ENCODE measurements at regions not wholly inside any gene's neighbourhood (a gene's known extent, or its start where the extent isn't known, plus 50 kb on each side); places are given as distances from the start of the nearest gene placed in this dataset.

- Histone ChIP-seq H3K27ac (ENCODE audit: low read depth, low read length, poor library complexity, severe bottlenecking) (no peak overlapping the region), H3K27me3 (replicated peaks; ENCODE audit: insufficient read depth, low read depth, low read length, poor library complexity) (no peaks in the 10 kb centered on the region), H3K9me3 (ENCODE audit: low read depth, low read length, poor library complexity, severe bottlenecking) (no peaks in the 10 kb centered on the region), H3K36me3 (ENCODE audit: insufficient read depth, low read length, poor library complexity, severe bottlenecking) (no peaks in the 10 kb centered on the region), H3K4me1 (ENCODE audit: insufficient read depth, low read length, poor library complexity, severe bottlenecking) (no peaks in the 10 kb centered on the region), H3K4me3 (ENCODE audit: low read depth, low read length, poor library complexity, severe bottlenecking) (no peak overlapping the region)
- no peak for TF ChIP-seq CTCF (conservative IDR thresholded peaks at IDR 0.05; ENCODE audit: low read depth, low read length)
- ChIA-PET POLR2A (ENCODE audit: low non-redundant PET) (no interaction called here), CTCF (no interaction called here)
- peak; percentile 0 for DNase-seq (ENCODE audit: low spot score)
- intact Hi-C loops (cut with micrococcal nuclease; ENCODE audit: unreplicated experiment): no loop called here
- BruUV-seq (replicated peaks): no TSS peak
These were observed 854.1 kb downstream of the KCNJ2 start for GRCh38 chr17:71023249-71024030.

GRCh38 chr17:71024172-71024571 is 854.8 kb downstream of the KCNJ2 start:
- BruUV-seq (replicated peaks): no TSS peak
- H3K36me3 ChIP-seq (ENCODE audit: insufficient read depth, low read length, poor library complexity, severe bottlenecking): no peaks in the 10 kb centered on the region
- ChIA-PET POLR2A (ENCODE audit: low non-redundant PET) (no interaction called here), CTCF (no interaction called here)
- no peak for DNase-seq (ENCODE audit: low spot score)
- H3K9me3 ChIP-seq (ENCODE audit: low read depth, low read length, poor library complexity, severe bottlenecking): no peaks in the 10 kb centered on the region
- H3K27me3 ChIP-seq (replicated peaks; ENCODE audit: insufficient read depth, low read depth, low read length, poor library complexity): no peaks in the 10 kb centered on the region
- no peak overlapping the region for H3K4me3 ChIP-seq (ENCODE audit: low read depth, low read length, poor library complexity, severe bottlenecking)
- no peak overlapping the region for H3K27ac ChIP-seq (ENCODE audit: low read depth, low read length, poor library complexity, severe bottlenecking)
- H3K4me1 ChIP-seq (ENCODE audit: insufficient read depth, low read length, poor library complexity, severe bottlenecking): no peaks in the 10 kb centered on the region
- intact Hi-C loops (cut with micrococcal nuclease; ENCODE audit: unreplicated experiment): no loop called here
- TF ChIP-seq CTCF (conservative IDR thresholded peaks at IDR 0.05; ENCODE audit: low read depth, low read length): no peak
- TF ChIP-seq EZH2 (IDR thresholded peaks at IDR 0.05; ENCODE audit: borderline replicate concordance, low read depth, low read length, poor library complexity, severe bottlenecking): no peak

- TF ChIP-seq CTCF (conservative IDR thresholded peaks at IDR 0.05; ENCODE audit: low read depth, low read length) (no peak), EZH2 (IDR thresholded peaks at IDR 0.05; ENCODE audit: borderline replicate concordance, low read depth, low read length, poor library complexity, severe bottlenecking) (no peak)
- Histone ChIP-seq H3K27me3 (replicated peaks; ENCODE audit: insufficient read depth, low read depth, low read length, poor library complexity) (no peaks in the 10 kb centered on the region), H3K36me3 (ENCODE audit: insufficient read depth, low read length, poor library complexity, severe bottlenecking) (no peaks in the 10 kb centered on the region), H3K4me3 (ENCODE audit: low read depth, low read length, poor library complexity, severe bottlenecking) (no peak overlapping the region), H3K27ac (ENCODE audit: low read depth, low read length, poor library complexity, severe bottlenecking) (no peak overlapping the region), H3K9me3 (ENCODE audit: low read depth, low read length, poor library complexity, severe bottlenecking) (no peaks in the 10 kb centered on the region), H3K4me1 (ENCODE audit: insufficient read depth, low read length, poor library complexity, severe bottlenecking) (no peaks in the 10 kb centered on the region)
- intact Hi-C loops (cut with micrococcal nuclease; ENCODE audit: unreplicated experiment): no loop called here
- DNase-seq (ENCODE audit: low spot score): no peak
- BruUV-seq (replicated peaks): no TSS peak
- ChIA-PET POLR2A (ENCODE audit: low non-redundant PET) (no interaction called here), CTCF (no interaction called here)
These were observed 855.6 kb downstream of the KCNJ2 start for GRCh38 chr17:71024969-71025368.
